IMR-90 (cell line): ENCODE measurements at regions not wholly inside any gene's neighbourhood (a gene's known extent, or its start where the extent isn't known, plus 50 kb on each side); places are given as distances from the start of the nearest gene placed in this dataset.

Experiments
- ATAC-seq: fragments of 200-7000 bp; cut with Tn5 transposase; 2 replicates; pipeline ENCODE4 v1.9.1; 2020; ENCODE audit warnings: low read depth, mild to moderate bottlenecking, moderate library complexity
- BruUV-seq: library from RNA; stranded (reverse); fragments of 400-500 nt; replicated peaks from 2 replicates; lab custom pipeline; 2021; lab: Mats Ljungman, UMichigan
- CTCF ChIA-PET: fragments of 300-600 bp; formaldehyde crosslinking; extraction: SDS; loops from one replicate; lab custom pipeline; 2021; ENCODE audit warnings: antibody characterized with exemption; lab: Yijun Ruan, JAX
- POLR2A ChIA-PET: fragments of 300-600 bp; sonication (Branson Sonifier 250); formaldehyde crosslinking; loops from one replicate; lab custom pipeline; 2022; ENCODE audit warnings: antibody characterized with exemption; ENCODE audit not compliant: unreplicated experiment; lab: Charles Lee
- DNase-seq: peaks from one replicate; pipeline ENCODE4 v3.0.0; 2013
- H2AFZ ChIP-seq: replicated peaks from 2 replicates; pipeline ENCODE3; 2013; ENCODE audit warnings: low read length, mild to moderate bottlenecking; ENCODE audit not compliant: poor library complexity
- H2AK5ac ChIP-seq: 2 replicates; pipeline ENCODE4 v1.6.1; 2013; ENCODE audit warnings: low read depth, low read length, inconsistent platforms
- H2AK9ac ChIP-seq: replicated peaks from 2 replicates; pipeline ENCODE3; 2013; ENCODE audit warnings: mild to moderate bottlenecking, low read depth, low read length, moderate library complexity; ENCODE audit not compliant: poor library complexity
- H2BK120ac ChIP-seq: 2 replicates; pipeline ENCODE4 v1.6.1; 2013; ENCODE audit warnings: low read depth, low read length, inconsistent platforms
- H2BK15ac ChIP-seq: 3 replicates; pipeline ENCODE4 v1.6.1; 2013; ENCODE audit warnings: low read depth, low read length, inconsistent platforms
- H2BK20ac ChIP-seq: 2 replicates; pipeline ENCODE4 v1.6.1; 2013; ENCODE audit warnings: low read depth, mild to moderate bottlenecking, inconsistent platforms, low read length, moderate library complexity
- H2BK5ac ChIP-seq: 2 replicates; pipeline ENCODE4 v1.6.1; 2013; ENCODE audit warnings: mild to moderate bottlenecking, low read depth, low read length, inconsistent platforms; ENCODE audit not compliant: poor library complexity, severe bottlenecking
- H3K14ac ChIP-seq: replicated peaks from 2 replicates; pipeline ENCODE4 v1.6.1; 2013; ENCODE audit warnings: low read depth, low read length, inconsistent platforms
- H3K18ac ChIP-seq: 2 replicates; pipeline ENCODE4 v1.6.1; 2013; ENCODE audit warnings: low read depth, low read length, control low read depth
- H3K23ac ChIP-seq: 2 replicates; pipeline ENCODE4 v1.6.1; 2013; ENCODE audit warnings: low read depth, low read length, inconsistent platforms
- H3K27ac ChIP-seq: 2 replicates; pipeline ENCODE4 v1.5.1; 2013; ENCODE audit warnings: mild to moderate bottlenecking, control low read depth, low read length; ENCODE audit not compliant: insufficient read depth
- H3K27me3 ChIP-seq: 2 replicates; pipeline ENCODE4 v1.6.1; 2013; ENCODE audit warnings: low read length; ENCODE audit not compliant: control insufficient read depth, insufficient read depth
- H3K36me3 ChIP-seq: 2 replicates; pipeline ENCODE4 v1.6.1; 2013; ENCODE audit warnings: low read length, mixed read lengths; ENCODE audit not compliant: control insufficient read depth, insufficient read depth
- H3K4ac ChIP-seq: 2 replicates; pipeline ENCODE4 v1.6.1; 2013; ENCODE audit warnings: low read depth, low read length, inconsistent platforms
- H3K4me1 ChIP-seq: 2 replicates; pipeline ENCODE4 v1.6.1; 2013; ENCODE audit warnings: low read length, mixed read lengths; ENCODE audit not compliant: control insufficient read depth, insufficient read depth
- H3K4me2 ChIP-seq: 2 replicates; pipeline ENCODE4 v1.6.1; 2013; ENCODE audit warnings: low read depth, mild to moderate bottlenecking, control low read depth, low read length, moderate library complexity
- H3K4me3 ChIP-seq: 2 replicates; pipeline ENCODE4 v1.5.1; 2013; ENCODE audit warnings: low read depth, mild to moderate bottlenecking, control low read depth, low read length, moderate library complexity; ENCODE audit not compliant: insufficient read depth
- H3K56ac ChIP-seq: 2 replicates; pipeline ENCODE4 v1.6.1; 2013; ENCODE audit warnings: low read length, inconsistent platforms; ENCODE audit not compliant: insufficient read depth; ENCODE audit errors: extremely low read depth
- H3K79me1 ChIP-seq, 2 experiments: 2 replicates each; pipeline ENCODE4 v1.6.1; 2013; ENCODE audit warnings: low read length in 2 of 2, inconsistent platforms in 1 of 2, low read depth in 1 of 2
- H3K9ac ChIP-seq: 2 replicates; pipeline ENCODE4 v1.6.1; 2013; ENCODE audit warnings: low read depth, low read length, control low read depth
- H3K9me1 ChIP-seq: 2 replicates; pipeline ENCODE4 v1.6.1; 2013; ENCODE audit warnings: low read length, inconsistent platforms; ENCODE audit not compliant: insufficient read depth
- H3K9me3 ChIP-seq: 2 replicates; pipeline ENCODE4 v1.6.1; 2013; ENCODE audit warnings: low read length; ENCODE audit not compliant: control insufficient read depth, insufficient read depth
- H4K20me1 ChIP-seq: 2 replicates; pipeline ENCODE4 v1.6.1; 2013; ENCODE audit warnings: low read length, inconsistent platforms; ENCODE audit not compliant: insufficient read depth
- H4K5ac ChIP-seq: 2 replicates; pipeline ENCODE4 v1.6.1; 2013; ENCODE audit warnings: mild to moderate bottlenecking, low read depth, low read length, control low read depth
- H4K8ac ChIP-seq, 2 experiments: 2 replicates each; pipeline ENCODE4 v1.6.1; 2013; ENCODE audit warnings: low read depth in 2 of 2, low read length in 2 of 2, control low read depth in 1 of 2, inconsistent platforms in 1 of 2
- H4K91ac ChIP-seq: 2 replicates; pipeline ENCODE4 v1.6.1; 2013; ENCODE audit warnings: low read depth, low read length, inconsistent platforms; ENCODE audit not compliant: insufficient read depth
- BHLHE40 ChIP-seq: fragments of 150-350 bp; IDR thresholded peaks from 2 replicates; pipeline ENCODE4 v1.6.1; 2016; ENCODE audit warnings: mild to moderate bottlenecking, low read depth, low read length
- CEBPB ChIP-seq: IDR thresholded peaks from 2 replicates; pipeline ENCODE4 v1.6.1; 2012; ENCODE audit warnings: low read depth, low read length, improper control_type of control experiment
- CHD1 ChIP-seq: IDR thresholded peaks from 2 replicates; pipeline ENCODE4 v1.6.1; 2012; ENCODE audit warnings: low read depth, low read length, improper control_type of control experiment
- CTCF ChIP-seq: conservative IDR thresholded peaks from 2 replicates; pipeline ENCODE4 v1.5.1; 2012; ENCODE audit warnings: mild to moderate bottlenecking, low read depth, low read length, improper control_type of control experiment
- ELK1 ChIP-seq: fragments of 150-350 bp; IDR thresholded peaks from 2 replicates; pipeline ENCODE4 v1.6.1; 2016; ENCODE audit warnings: low read depth, mild to moderate bottlenecking, low read length, moderate library complexity, borderline replicate concordance
- FOS ChIP-seq: fragments of 150-350 bp; IDR thresholded peaks from 2 replicates; pipeline ENCODE4 v1.6.1; 2016; ENCODE audit warnings: low read depth, low read length
- MAFK ChIP-seq: IDR thresholded peaks from 2 replicates; pipeline ENCODE4 v1.6.1; 2012; ENCODE audit warnings: low read depth, low read length, improper control_type of control experiment
- MXI1 ChIP-seq: IDR thresholded peaks from 2 replicates; pipeline ENCODE4 v1.6.1; 2012; ENCODE audit warnings: low read depth, mild to moderate bottlenecking, low read length, moderate library complexity, borderline replicate concordance
- NFE2L2 ChIP-seq: fragments of 150-350 bp; IDR thresholded peaks from 2 replicates; pipeline ENCODE4 v1.6.1; 2016; ENCODE audit warnings: low read depth, mild to moderate bottlenecking, low read length
- POLR2A ChIP-seq: IDR thresholded peaks from 2 replicates; pipeline ENCODE4 v1.6.1; 2012; ENCODE audit warnings: mild to moderate bottlenecking, low read depth, low read length
- RAD21 ChIP-seq: IDR thresholded peaks from 2 replicates; pipeline ENCODE4 v1.6.1; 2012; ENCODE audit warnings: low read length, improper control_type of control experiment
- RFX5 ChIP-seq: IDR thresholded peaks from 2 replicates; pipeline ENCODE4 v1.8.0; 2012; ENCODE audit warnings: low read depth, mild to moderate bottlenecking, low read length, moderate library complexity
- SMC3 ChIP-seq: fragments of 150-350 bp; IDR thresholded peaks from 2 replicates; pipeline ENCODE4 v1.6.1; 2016; ENCODE audit warnings: low read depth, mild to moderate bottlenecking, antibody characterized with exemption, low read length, moderate library complexity
- USF2 ChIP-seq: fragments of 150-350 bp; IDR thresholded peaks from 2 replicates; pipeline ENCODE4 v1.6.1; 2017; ENCODE audit warnings: mild to moderate bottlenecking, antibody characterized with exemption, low read length, low read depth
- WGBS, 2 experiments: methylation state at CpG; one replicate each; pipeline versions ENCODE4 v1.1.5 to v1.1.7; 2013; ENCODE audit warnings: missing lambda C conversion rate in 2 of 2; ENCODE audit not compliant: insufficient read length in 1 of 2; ENCODE audit errors: extremely low coverage in 2 of 2; 5-methylcytosine and 5-hydroxymethylcytosine counted together
- dilution Hi-C: fragments of 300-500 bp; cut with HindIII; formaldehyde crosslinking; loops from one replicate; pipeline ENCODE4 v1.14.3; 2018; ENCODE audit warnings: low sequenced_read_pairs; ENCODE audit not compliant: unreplicated experiment
- in situ Hi-C: fragments of 300-500 bp; cut with MboI; formaldehyde crosslinking; loops from 3 replicates; pipeline ENCODE4 v1.14.3; 2019; ENCODE audit warnings: low sequenced_read_pairs, inconsistent platforms, mixed read lengths
- intact Hi-C: fragments of 100-400 bp; cut with micrococcal nuclease; formaldehyde crosslinking; loops from 2 replicates; pipeline ENCODE4 v1.10.0; 2022

- no peak overlapping the region for H3K9ac ChIP-seq
- H4K8ac ChIP-seq, result no peak overlapping the region
- H2AFZ ChIP-seq, result no peak overlapping the region
- DNase-seq, result peak; percentile 98
- no peaks in the 10 kb centered on the region for H3K9me1 ChIP-seq
- no peaks in the 10 kb centered on the region for H3K79me1 ChIP-seq
- WGBS, 2 experiments, result 20% methylated on average over 3 of the region's 6 CpGs; no CpG with 5 or more reads in 1 of the 2 experiments
- BruUV-seq, result no TSS peak
- no peaks in the 10 kb centered on the region for H3K36me3 ChIP-seq
- H2BK5ac ChIP-seq, result peak overlapping the region; percentile 75
- no peak overlapping the region for H2BK120ac ChIP-seq
- dilution Hi-C loops, result no loop called here
- H3K4ac ChIP-seq, result no peak overlapping the region; the same call in 1 of the 2 replicates
- peak; percentile 97 for ATAC-seq
- no peaks in the 10 kb centered on the region for H3K27me3 ChIP-seq
- H4K91ac ChIP-seq, result no peak overlapping the region
- H3K56ac ChIP-seq, result no peak overlapping the region
- H3K9me3 ChIP-seq, result no peaks in the 10 kb centered on the region
- H3K4me2 ChIP-seq, result no peak overlapping the region
- no peak overlapping the region; the same call in 1 of the 2 replicates for H3K18ac ChIP-seq
- intact Hi-C loops, result no loop called here
- H2BK20ac ChIP-seq, result no peak overlapping the region
- no peak overlapping the region for H4K5ac ChIP-seq
- H2BK15ac ChIP-seq, result no peak overlapping the region
- ChIA-PET CTCF (interaction anchor here (0.9 kb wide), 1 partner anchor 47 kb away, joined by 4 read pairs; no protein-coding TSS in a partner anchor), POLR2A (no interaction called here)
- no peak overlapping the region for H2AK5ac ChIP-seq
- no peak overlapping the region for H3K14ac ChIP-seq
- TF ChIP-seq ELK1 (no peak), CHD1 (no peak), NFE2L2 (no peak), USF2 (peak; percentile 80), CTCF (no peak), RFX5 (no peak), MAFK (no peak), FOS (peak; percentile 37; the same call in 1 of the 2 replicates), SMC3 (no peak), MXI1 (no peak), CEBPB (peak; percentile 77), POLR2A (no peak), BHLHE40 (no peak), RAD21 (no peak)
- H3K4me1 ChIP-seq, result peaks cover 4% of the 10 kb centered on the region; the same call in 1 of the 2 replicates
- H3K23ac ChIP-seq, result no peak overlapping the region
- in situ Hi-C loops, result no loop called here
- peak overlapping the region; percentile 41; the same call in 1 of the 2 replicates for H3K27ac ChIP-seq
- no peaks in the 10 kb centered on the region for H4K20me1 ChIP-seq
- no peak overlapping the region for H2AK9ac ChIP-seq
- no peak overlapping the region for H3K4me3 ChIP-seq
Observed at GRCh38 chr14:83164016-83164415, 1630.4 kb upstream of the SEL1L start.
